Breast epithelium (tissue), 3 donors: ENCODE measurements at regions not wholly inside any gene's neighbourhood (a gene's known extent, or its start where the extent isn't known, plus 50 kb on each side); places are given as distances from the start of the nearest gene placed in this dataset.

Source experiments
- CTCF ChIP-seq, 3 donors: fragments of 450-650 bp; IDR thresholded peaks; one replicate each; pipeline ENCODE4 v1.5.1; 2016 to 2017; ENCODE audit warnings: antibody characterized with exemption in 3 of 3, mild to moderate bottlenecking in 3 of 3, moderate library complexity in 3 of 3
- POLR2A ChIP-seq: fragments of 450-650 bp; IDR thresholded peaks from one replicate; pipeline ENCODE4 v1.6.1; 2016; ENCODE audit warnings: antibody characterized with exemption, mild to moderate bottlenecking, moderate library complexity
- POLR2AphosphoS5 ChIP-seq, 3 donors: sonication (generic); formaldehyde crosslinking; IDR thresholded peaks; one replicate each; pipeline ENCODE4 v1.6.1; 2017; ENCODE audit warnings: antibody characterized with exemption in 3 of 3

- TF ChIP-seq CTCF (IDR thresholded peaks at IDR 0.05) (no peak), POLR2A (no peak), POLR2AphosphoS5 (IDR thresholded peaks at IDR 0.05) (no peak)
These were observed 863.3 kb downstream of the IGSF11 start for GRCh38 chr3:118171236-118171852.
